ENCODE measurements at regions not wholly inside any gene's neighbourhood (a gene's known extent, or its start where the extent isn't known, plus 50 kb on each side); places are given as distances from the start of the nearest gene placed in this dataset.

- TF ChIP-seq POLR2AphosphoS5 (IDR thresholded peaks at IDR 0.05; ENCODE audit: low read depth) (0 out of 2 replicates have a peak, but pooled peaks have one; percentile 26), CREB1 (CRISPR knock-in tag; IDR thresholded peaks at IDR 0.05; ENCODE audit: low read depth) (no peak), EZH2 (IDR thresholded peaks at IDR 0.05; ENCODE audit: low read depth, unreplicated experiment) (no peak)
- TF ChIP-seq, protein P1, sequence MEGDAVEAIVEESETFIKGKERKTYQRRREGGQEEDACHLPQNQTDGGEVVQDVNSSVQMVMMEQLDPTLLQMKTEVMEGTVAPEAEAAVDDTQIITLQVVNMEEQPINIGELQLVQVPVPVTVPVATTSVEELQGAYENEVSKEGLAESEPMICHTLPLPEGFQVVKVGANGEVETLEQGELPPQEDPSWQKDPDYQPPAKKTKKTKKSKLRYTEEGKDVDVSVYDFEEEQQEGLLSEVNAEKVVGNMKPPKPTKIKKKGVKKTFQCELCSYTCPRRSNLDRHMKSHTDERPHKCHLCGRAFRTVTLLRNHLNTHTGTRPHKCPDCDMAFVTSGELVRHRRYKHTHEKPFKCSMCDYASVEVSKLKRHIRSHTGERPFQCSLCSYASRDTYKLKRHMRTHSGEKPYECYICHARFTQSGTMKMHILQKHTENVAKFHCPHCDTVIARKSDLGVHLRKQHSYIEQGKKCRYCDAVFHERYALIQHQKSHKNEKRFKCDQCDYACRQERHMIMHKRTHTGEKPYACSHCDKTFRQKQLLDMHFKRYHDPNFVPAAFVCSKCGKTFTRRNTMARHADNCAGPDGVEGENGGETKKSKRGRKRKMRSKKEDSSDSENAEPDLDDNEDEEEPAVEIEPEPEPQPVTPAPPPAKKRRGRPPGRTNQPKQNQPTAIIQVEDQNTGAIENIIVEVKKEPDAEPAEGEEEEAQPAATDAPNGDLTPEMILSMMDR (conservative IDR thresholded peaks at IDR 0.05; ENCODE audit: low read depth in 2 of 2), result no peak
These were observed 53.9 kb upstream of the DAZL start for GRCh38 chr3:16658925-16659793.

All from GM23338 (cell line).